Neural crest cell (in vitro differentiated cells): ENCODE measurements at regions not wholly inside any gene's neighbourhood (a gene's known extent, or its start where the extent isn't known, plus 50 kb on each side); places are given as distances from the start of the nearest gene placed in this dataset.

Source experiments
- DNase-seq: peaks from one replicate; pipeline ENCODE4 v3.0.0; 2021; ENCODE audit warnings: low read depth, mixed read lengths, low spot score
- H3K27ac Mint-ChIP-seq: one replicate; pipeline ENCODE4 v1.8.0; 2021; ENCODE audit warnings: mild to moderate bottlenecking, mixed read lengths; ENCODE audit not compliant: unreplicated experiment
- H3K27me3 Mint-ChIP-seq: 2 replicates; pipeline ENCODE4 v1.8.0; 2021; ENCODE audit warnings: low read depth, mild to moderate bottlenecking, mixed read lengths
- H3K36me3 Mint-ChIP-seq: 2 replicates; pipeline ENCODE4 v1.8.0; 2021; ENCODE audit warnings: low read depth, mild to moderate bottlenecking, mixed read lengths
- H3K4me1 Mint-ChIP-seq: 2 replicates; pipeline ENCODE4 v1.8.0; 2021; ENCODE audit warnings: mixed read lengths
- H3K4me3 Mint-ChIP-seq: one replicate; pipeline ENCODE4 v1.8.0; 2021; ENCODE audit warnings: mild to moderate bottlenecking, mixed read lengths
- H3K9me3 Mint-ChIP-seq: 2 replicates; pipeline ENCODE4 v1.8.0; 2021; ENCODE audit warnings: mixed read lengths
- CTCF ChIP-seq: fragments of 200-600 bp; sonication (generic); conservative IDR thresholded peaks from 2 replicates; pipeline ENCODE4 v1.5.0; 2021; ENCODE audit warnings: antibody characterized with exemption, mild to moderate bottlenecking

GRCh38 chr3:182486463-182486862, 306.8 kb upstream of the ATP11B start:
- peaks cover 3% of the 10 kb centered on the region for H3K9me3 Mint-ChIP-seq
- no peak overlapping the region for H3K4me3 Mint-ChIP-seq
- no peaks in the 10 kb centered on the region for H3K27me3 Mint-ChIP-seq
- no peak for DNase-seq
- no peaks in the 10 kb centered on the region for H3K36me3 Mint-ChIP-seq
- H3K4me1 Mint-ChIP-seq = peaks cover 30% of the 10 kb centered on the region
- no peak overlapping the region for H3K27ac Mint-ChIP-seq
- no peak for TF ChIP-seq CTCF

- Mint-ChIP-seq H3K4me1 (peaks cover 36% of the 10 kb centered on the region), H3K4me3 (no peak overlapping the region), H3K36me3 (no peaks in the 10 kb centered on the region), H3K27me3 (no peaks in the 10 kb centered on the region), H3K9me3 (no peaks in the 10 kb centered on the region), H3K27ac (no peak overlapping the region)
- TF ChIP-seq CTCF = no peak
- DNase-seq = no peak
These were observed 306.2 kb upstream of the ATP11B start for GRCh38 chr3:182487143-182487542.

GRCh38 chr3:182487611-182488010, 305.7 kb upstream of the ATP11B start:
- H3K27me3 Mint-ChIP-seq = no peaks in the 10 kb centered on the region
- peaks cover 35% of the 10 kb centered on the region for H3K4me1 Mint-ChIP-seq
- no peaks in the 10 kb centered on the region for H3K9me3 Mint-ChIP-seq
- TF ChIP-seq CTCF = no peak
- no peak for DNase-seq
- no peak overlapping the region for H3K27ac Mint-ChIP-seq
- H3K4me3 Mint-ChIP-seq = no peak overlapping the region
- no peaks in the 10 kb centered on the region for H3K36me3 Mint-ChIP-seq

- Mint-ChIP-seq H3K27ac (peak overlapping the region; percentile 20), H3K4me1 (peaks cover 21% of the 10 kb centered on the region)
- DNase-seq = no peak
These were observed 302.5 kb upstream of the ATP11B start for GRCh38 chr3:182490596-182491491.

GRCh38 chr3:182491577-182491976, 301.7 kb upstream of the ATP11B start:
- peaks cover 3% of the 10 kb centered on the region for H3K9me3 Mint-ChIP-seq
- H3K4me3 Mint-ChIP-seq = no peak overlapping the region
- no peak for DNase-seq
- no peaks in the 10 kb centered on the region for H3K27me3 Mint-ChIP-seq
- H3K4me1 Mint-ChIP-seq = peaks cover 22% of the 10 kb centered on the region
- H3K27ac Mint-ChIP-seq = peak overlapping the region; percentile 69
- no peaks in the 10 kb centered on the region for H3K36me3 Mint-ChIP-seq
- no peak for TF ChIP-seq CTCF

More at GRCh38 chr3:182490596-182491491, 302.5 kb upstream of the ATP11B start:
- Mint-ChIP-seq H3K9me3 (peaks cover 3% of the 10 kb centered on the region), H3K4me3 (no peak overlapping the region), H3K36me3 (no peaks in the 10 kb centered on the region), H3K27me3 (no peaks in the 10 kb centered on the region)
- peak; percentile 68 for TF ChIP-seq CTCF
